HG02943 (cell line): ENCODE measurements at regions not wholly inside any gene's neighbourhood (a gene's known extent, or its start where the extent isn't known, plus 50 kb on each side); places are given as distances from the start of the nearest gene placed in this dataset.

ENCODE experiments used
- ATAC-seq: cut with Tn5 transposase; IDR thresholded peaks from one replicate; pipeline ENCODE4 v1.9.1; 2021; ENCODE audit warnings: mild to moderate bottlenecking, low read depth, moderate library complexity; ENCODE audit not compliant: unreplicated experiment

- no peak for ATAC-seq
Observed at GRCh38 chr14:38135106-38135867, 72.4 kb upstream of the SSTR1 start.

GRCh38 chr14:38137005-38137404 is 70.7 kb upstream of the SSTR1 start:
- ATAC-seq = no peak

- no peak for ATAC-seq
Observed at GRCh38 chr14:38138473-38139138, 69.1 kb upstream of the SSTR1 start.

- no peak for ATAC-seq
Observed at GRCh38 chr14:38139926-38140325, 67.8 kb upstream of the SSTR1 start.

- no peak for ATAC-seq
Observed at GRCh38 chr14:38143170-38143569, 64.5 kb upstream of the SSTR1 start.

GRCh38 chr14:38143659-38144505 is 63.8 kb upstream of the SSTR1 start:
- ATAC-seq = no peak

GRCh38 chr14:38145142-38145541 is 62.6 kb upstream of the SSTR1 start:
- no peak for ATAC-seq

GRCh38 chr14:38150075-38150474 is 57.6 kb upstream of the SSTR1 start:
- ATAC-seq = no peak
